T1000 (cell line): ENCODE measurements at regions not wholly inside any gene's neighbourhood (a gene's known extent, or its start where the extent isn't known, plus 50 kb on each side); places are given as distances from the start of the nearest gene placed in this dataset.
A peak's percentile ranks its signal among the peaks of the same experiment; 100 is the strongest.

Experiments used
- DNase-seq: peaks from one replicate; lab custom pipeline; 2025; ENCODE audit warnings: mixed read lengths; lab: John Stamatoyannopoulos, UW

- no peak for DNase-seq
Observed at GRCh38 chr10:21030091-21030490, 133.0 kb upstream of the NEBL start.

- DNase-seq, result no peak
Observed at GRCh38 chr10:21022821-21023220, 125.7 kb upstream of the NEBL start.

GRCh38 chr10:21021843-21022594 lies 124.9 kb upstream of the NEBL start:
- DNase-seq, result no peak

- DNase-seq, result no peak
Observed at GRCh38 chr10:21021231-21021630, 124.1 kb upstream of the NEBL start.

- peak; percentile 93 for DNase-seq
Observed at GRCh38 chr10:21020545-21020944, 123.4 kb upstream of the NEBL start.

GRCh38 chr10:21019436-21019835 lies 122.3 kb upstream of the NEBL start:
- DNase-seq, result no peak

GRCh38 chr10:21015851-21016250 lies 118.7 kb upstream of the NEBL start:
- DNase-seq, result no peak

- no peak for DNase-seq
Observed at GRCh38 chr10:21014141-21014540, 117.0 kb upstream of the NEBL start.

- DNase-seq, result no peak
Observed at GRCh38 chr10:21011433-21012018, 114.4 kb upstream of the NEBL start.

- DNase-seq, result no peak
Observed at GRCh38 chr10:21010615-21011014, 113.5 kb upstream of the NEBL start.

GRCh38 chr10:21003240-21003822 lies 106.2 kb upstream of the NEBL start:
- DNase-seq, result no peak

- DNase-seq, result no peak
Observed at GRCh38 chr10:21002091-21002878, 105.2 kb upstream of the NEBL start.

- no peak for DNase-seq
Observed at GRCh38 chr10:20999699-21000098, 102.6 kb upstream of the NEBL start.

- no peak for DNase-seq
Observed at GRCh38 chr10:20998036-20998435, 100.9 kb upstream of the NEBL start.

- no peak for DNase-seq
Observed at GRCh38 chr10:20995123-20995987, 98.2 kb upstream of the NEBL start.

- DNase-seq, result peak; percentile 100
Observed at GRCh38 chr10:20993830-20994527, 96.9 kb upstream of the NEBL start.

- peak; percentile 100 for DNase-seq
Observed at GRCh38 chr10:20993389-20993788, 96.3 kb upstream of the NEBL start.

GRCh38 chr10:20991526-20991925 lies 94.4 kb upstream of the NEBL start:
- DNase-seq, result no peak

- no peak for DNase-seq
Observed at GRCh38 chr10:20990604-20991003, 93.5 kb upstream of the NEBL start.

- DNase-seq, result no peak
Observed at GRCh38 chr10:20988357-20988983, 91.4 kb upstream of the NEBL start.

GRCh38 chr10:20986049-20986448 lies 88.9 kb upstream of the NEBL start:
- no peak for DNase-seq
